OCI-LY3 (cell line): ENCODE measurements at regions not wholly inside any gene's neighbourhood (a gene's known extent, or its start where the extent isn't known, plus 50 kb on each side); places are given as distances from the start of the nearest gene placed in this dataset.

Experiments used
- H2AFZ ChIP-seq: fragments of 200-600, 300-600 bp; shearing (Covaris generic); 2 replicates; pipeline ENCODE4 v1.6.0; 2014; ENCODE audit warnings: antibody characterized with exemption, low read depth, low read length
- H3K27ac ChIP-seq: fragments of 200-600, 300-600 bp; sonication (generic); 2 replicates; pipeline ENCODE4 v1.5.1; 2014; ENCODE audit warnings: mild to moderate bottlenecking, low read length, moderate library complexity, mixed read lengths
- H3K27me3 ChIP-seq: fragments of 200-600, 300-600 bp; sonication (generic); 2 replicates; pipeline ENCODE4 v1.6.1; 2014; ENCODE audit warnings: low read depth, low read length, mixed read lengths
- H3K36me3 ChIP-seq: fragments of 200-600, 300-600 bp; sonication (generic); replicated peaks from 2 replicates; pipeline ENCODE3; 2014; ENCODE audit warnings: low read depth, low read length, mixed read lengths
- H3K4me1 ChIP-seq: fragments of 300-600, 200-600 bp; sonication (generic); 2 replicates; pipeline ENCODE4 v1.6.1; 2014; ENCODE audit warnings: low read length, mixed read lengths
- H3K4me2 ChIP-seq: fragments of 200-600, 300-600 bp; sonication (generic); 2 replicates; pipeline ENCODE4 v1.6.1; 2014; ENCODE audit warnings: low read length, mixed read lengths
- H3K4me3 ChIP-seq: fragments of 300-600, 200-600 bp; sonication (generic); 2 replicates; pipeline ENCODE4 v1.5.1; 2014; ENCODE audit warnings: antibody characterized with exemption, mild to moderate bottlenecking, low read length, moderate library complexity
- H3K79me2 ChIP-seq: fragments of 300-600, 200-600 bp; shearing (Covaris generic); 2 replicates; pipeline ENCODE4 v1.6.1; 2014; ENCODE audit warnings: mild to moderate bottlenecking, low read length, mixed read lengths
- H3K9ac ChIP-seq: fragments of 300-600, 200-600 bp; shearing (Covaris generic); 2 replicates; pipeline ENCODE4 v1.6.0; 2014; ENCODE audit warnings: mild to moderate bottlenecking, low read length, moderate library complexity
- H3K9me3 ChIP-seq: fragments of 200-600, 300-600 bp; shearing (Covaris generic); 2 replicates; pipeline ENCODE4 v1.6.1; 2014; ENCODE audit warnings: low read length, mixed read lengths; ENCODE audit not compliant: insufficient read depth
- H4K20me1 ChIP-seq: fragments of 200-600, 300-600 bp; sonication (generic); 2 replicates; pipeline ENCODE4 v1.6.1; 2016; ENCODE audit warnings: low read length, mixed read lengths; ENCODE audit not compliant: insufficient read depth
- EZH2phosphoT487 ChIP-seq: fragments of 200-600 bp; shearing (Covaris generic); IDR thresholded peaks from 2 replicates; pipeline ENCODE4 v1.6.1; 2018; ENCODE audit warnings: antibody characterized with exemption, mixed run types, low read depth
- TF ChIP-seq, protein P1 (sequence below): fragments of 200-600, 300-600 bp; sonication (generic); IDR thresholded peaks from 2 replicates; pipeline ENCODE4 v1.5.1; 2014; ENCODE audit warnings: antibody characterized with exemption, low read length, low read depth

DNA sequence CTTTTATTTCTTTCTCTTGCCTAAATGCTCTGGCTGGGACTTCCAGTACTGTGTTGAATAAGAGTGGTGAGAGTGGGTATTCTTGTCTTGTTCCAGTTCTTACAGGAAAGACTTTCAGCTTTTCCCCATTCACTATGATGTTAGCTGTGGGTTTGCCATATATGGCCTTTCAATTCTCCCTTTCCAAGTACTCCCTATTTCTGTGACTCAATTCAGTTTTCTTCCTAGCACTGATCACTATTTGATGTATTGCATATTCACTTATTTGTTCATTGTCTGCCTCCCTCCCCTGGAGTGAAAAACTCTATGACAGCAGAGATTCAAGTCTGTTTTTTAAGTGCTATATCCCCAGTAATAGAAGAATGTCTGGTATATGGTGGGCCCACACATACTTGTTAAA lies 618.2 kb upstream of the CAMK1G start:
- Histone ChIP-seq H3K9ac (no peak overlapping the region), H3K27ac (no peak overlapping the region)

DNA sequence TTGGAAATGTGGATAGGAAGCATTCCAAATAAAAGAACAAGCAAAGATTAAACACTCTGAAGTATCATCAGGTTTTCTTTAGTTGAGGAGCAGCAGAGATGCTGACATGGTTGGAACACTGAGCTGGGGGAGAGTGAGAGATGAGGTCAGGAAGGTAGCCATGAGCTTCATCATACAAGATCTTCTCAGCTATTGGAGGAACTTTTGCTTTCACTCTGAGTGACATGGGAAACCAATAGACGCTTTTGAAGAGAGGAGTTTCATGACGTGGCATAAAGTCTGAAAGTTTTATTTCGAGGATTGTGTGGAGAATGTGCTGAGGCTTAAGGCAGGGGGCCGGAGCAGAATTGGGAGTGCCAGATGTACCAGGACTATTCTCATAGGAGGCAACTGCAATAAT lies 616.2 kb upstream of the CAMK1G start:
- TF ChIP-seq, protein P1, sequence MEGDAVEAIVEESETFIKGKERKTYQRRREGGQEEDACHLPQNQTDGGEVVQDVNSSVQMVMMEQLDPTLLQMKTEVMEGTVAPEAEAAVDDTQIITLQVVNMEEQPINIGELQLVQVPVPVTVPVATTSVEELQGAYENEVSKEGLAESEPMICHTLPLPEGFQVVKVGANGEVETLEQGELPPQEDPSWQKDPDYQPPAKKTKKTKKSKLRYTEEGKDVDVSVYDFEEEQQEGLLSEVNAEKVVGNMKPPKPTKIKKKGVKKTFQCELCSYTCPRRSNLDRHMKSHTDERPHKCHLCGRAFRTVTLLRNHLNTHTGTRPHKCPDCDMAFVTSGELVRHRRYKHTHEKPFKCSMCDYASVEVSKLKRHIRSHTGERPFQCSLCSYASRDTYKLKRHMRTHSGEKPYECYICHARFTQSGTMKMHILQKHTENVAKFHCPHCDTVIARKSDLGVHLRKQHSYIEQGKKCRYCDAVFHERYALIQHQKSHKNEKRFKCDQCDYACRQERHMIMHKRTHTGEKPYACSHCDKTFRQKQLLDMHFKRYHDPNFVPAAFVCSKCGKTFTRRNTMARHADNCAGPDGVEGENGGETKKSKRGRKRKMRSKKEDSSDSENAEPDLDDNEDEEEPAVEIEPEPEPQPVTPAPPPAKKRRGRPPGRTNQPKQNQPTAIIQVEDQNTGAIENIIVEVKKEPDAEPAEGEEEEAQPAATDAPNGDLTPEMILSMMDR: no peak
- TF ChIP-seq EZH2phosphoT487: no peak
- H3K9me3 ChIP-seq: no peaks in the 10 kb centered on the region

More for the DNA sequence above, 618.2 kb upstream of the CAMK1G start:
- no peaks in the 10 kb centered on the region for H4K20me1 ChIP-seq
- no peak for TF ChIP-seq EZH2phosphoT487
- TF ChIP-seq, protein P1: no peak
- H3K79me2 ChIP-seq: no peaks in the 10 kb centered on the region
- H3K4me1 ChIP-seq: no peaks in the 10 kb centered on the region
- H3K4me2 ChIP-seq: no peak overlapping the region
- peaks cover 18% of the 10 kb centered on the region for H3K27me3 ChIP-seq
- H3K9me3 ChIP-seq: no peaks in the 10 kb centered on the region
- H2AFZ ChIP-seq: no peak overlapping the region
- no peaks in the 10 kb centered on the region for H3K36me3 ChIP-seq
- H3K4me3 ChIP-seq: no peak overlapping the region

DNA sequence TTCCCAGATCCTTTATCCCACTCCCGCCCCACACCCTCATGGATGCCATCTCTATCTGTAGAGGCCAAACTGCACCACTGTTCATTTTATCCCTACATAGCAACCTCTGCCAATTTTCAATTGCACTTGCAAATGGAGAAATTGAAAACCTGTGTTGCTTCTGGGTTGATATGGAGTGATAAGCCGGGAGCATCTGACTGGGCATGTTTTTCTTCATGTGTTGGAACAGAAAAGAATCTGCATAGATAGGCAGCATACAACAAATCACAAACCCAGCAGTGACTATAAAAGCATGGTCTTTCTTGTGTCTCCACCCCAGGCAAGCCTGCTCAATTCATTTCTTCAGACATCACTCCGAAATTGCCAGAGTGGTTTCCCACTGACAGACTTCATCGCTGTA lies 608.8 kb upstream of the CAMK1G start:
- Histone ChIP-seq H3K9me3 (no peaks in the 10 kb centered on the region), H2AFZ (no peak overlapping the region), H3K4me3 (no peak overlapping the region), H3K79me2 (no peaks in the 10 kb centered on the region), H3K27me3 (peaks cover 13% of the 10 kb centered on the region), H3K36me3 (no peaks in the 10 kb centered on the region), H3K4me2 (no peak overlapping the region), H3K4me1 (no peaks in the 10 kb centered on the region), H4K20me1 (no peaks in the 10 kb centered on the region), H3K27ac (no peak overlapping the region), H3K9ac (no peak overlapping the region)
- TF ChIP-seq EZH2phosphoT487: no peak
- TF ChIP-seq, protein P1: no peak

More for the DNA sequence above, 616.2 kb upstream of the CAMK1G start:
- H3K79me2 ChIP-seq: no peaks in the 10 kb centered on the region
- peak overlapping the region; percentile 39 for H3K4me2 ChIP-seq
- H3K4me3 ChIP-seq: peak overlapping the region; percentile 24
- H3K4me1 ChIP-seq: no peaks in the 10 kb centered on the region
- peak overlapping the region; percentile 47 for H2AFZ ChIP-seq
- H3K27ac ChIP-seq: no peak overlapping the region
- peaks cover 24% of the 10 kb centered on the region for H3K27me3 ChIP-seq
- H3K36me3 ChIP-seq: no peaks in the 10 kb centered on the region
- no peak overlapping the region for H3K9ac ChIP-seq
- H4K20me1 ChIP-seq: no peaks in the 10 kb centered on the region

DNA sequence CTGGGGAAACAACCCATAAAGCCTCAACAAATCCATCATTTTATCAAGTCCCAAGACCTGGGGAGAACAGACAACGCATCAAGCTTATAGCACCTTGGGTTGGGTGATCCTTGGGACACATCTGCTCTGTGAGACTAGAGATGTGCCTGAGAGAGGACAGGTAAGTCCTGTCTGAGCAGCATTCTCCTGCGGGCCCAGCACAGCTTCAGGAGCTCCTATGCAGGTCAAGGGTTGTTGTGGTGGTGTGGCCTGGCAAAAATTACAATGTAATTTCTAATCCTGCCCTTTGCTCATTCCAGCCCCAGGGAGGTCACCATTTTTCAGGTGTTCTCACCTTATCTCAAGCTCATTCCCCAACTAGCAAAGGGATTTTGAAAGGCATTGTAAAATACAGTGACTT lies 608.1 kb upstream of the CAMK1G start:
- H3K27ac ChIP-seq: no peak overlapping the region
- TF ChIP-seq EZH2phosphoT487: no peak
- TF ChIP-seq, protein P1: no peak

More for the DNA sequence above, 608.1 kb upstream of the CAMK1G start:
- H3K27me3 ChIP-seq: peaks cover 9% of the 10 kb centered on the region; the same call in 1 of the 2 replicates
- no peaks in the 10 kb centered on the region for H3K79me2 ChIP-seq
- no peaks in the 10 kb centered on the region for H3K4me1 ChIP-seq
- no peak overlapping the region for H3K4me2 ChIP-seq
- H3K4me3 ChIP-seq: no peak overlapping the region
- H4K20me1 ChIP-seq: no peaks in the 10 kb centered on the region
- no peaks in the 10 kb centered on the region for H3K36me3 ChIP-seq
- no peak overlapping the region for H2AFZ ChIP-seq
- no peak overlapping the region for H3K9ac ChIP-seq
- H3K9me3 ChIP-seq: no peaks in the 10 kb centered on the region
